GM23338 (cell line): ENCODE measurements at regions not wholly inside any gene's neighbourhood (a gene's known extent, or its start where the extent isn't known, plus 50 kb on each side); places are given as distances from the start of the nearest gene placed in this dataset.

Source experiments
- ATAC-seq: fragments of 200-7000 bp; cut with Tn5 transposase; 3 replicates; pipeline ENCODE4 v1.9.1; 2020
- DNase-seq: peaks from one replicate; pipeline ENCODE4 v3.0.0-alpha.2; 2015; ENCODE audit warnings: low spot score
- H2AFZ ChIP-seq: fragments of 200-600 bp; sonication (generic); 2 replicates; pipeline ENCODE4 v1.8.0; 2016; ENCODE audit warnings: antibody characterized with exemption, mild to moderate bottlenecking, moderate library complexity
- H3F3A ChIP-seq: fragments of 200-600 bp; sonication (generic); replicated peaks from 2 replicates; pipeline ENCODE4 v1.8.0; 2017; ENCODE audit warnings: antibody characterized with exemption, mixed run types, low read depth
- H3K27ac ChIP-seq: fragments of 200-600 bp; sonication (generic); 2 replicates; pipeline ENCODE4 v1.6.1; 2016; ENCODE audit warnings: low read depth
- H3K27me3 ChIP-seq: fragments of 200-600 bp; sonication (generic); 2 replicates; pipeline ENCODE4 v1.8.0; 2016; ENCODE audit warnings: mild to moderate bottlenecking, mixed run types, moderate library complexity; ENCODE audit not compliant: insufficient read depth
- H3K36me3 ChIP-seq: fragments of 200-600 bp; sonication (generic); 2 replicates; pipeline ENCODE4 v1.8.0; 2016; ENCODE audit warnings: mild to moderate bottlenecking; ENCODE audit not compliant: insufficient read depth
- H3K4me1 ChIP-seq: fragments of 200-600 bp; sonication (generic); 2 replicates; pipeline ENCODE4 v1.8.0; 2016; ENCODE audit warnings: mild to moderate bottlenecking, moderate library complexity; ENCODE audit not compliant: insufficient read depth
- H3K4me2 ChIP-seq: fragments of 200-600 bp; sonication (generic); 2 replicates; pipeline ENCODE4 v1.7.1; 2017; ENCODE audit warnings: mixed run types
- H3K4me3 ChIP-seq: fragments of 200-600 bp; sonication (generic); 2 replicates; pipeline ENCODE4 v1.6.1; 2016; ENCODE audit warnings: mixed run types
- H3K79me2 ChIP-seq: fragments of 200-600 bp; sonication (generic); replicated peaks from 2 replicates; pipeline ENCODE4 v1.8.0; 2017; ENCODE audit warnings: mild to moderate bottlenecking; ENCODE audit not compliant: insufficient read depth
- H3K9me2 ChIP-seq: fragments of 200-600 bp; sonication (generic); 2 replicates; pipeline ENCODE4 v1.8.0; 2017; ENCODE audit not compliant: insufficient read depth
- H4K20me1 ChIP-seq: fragments of 200-600 bp; sonication (generic); replicated peaks from 2 replicates; pipeline ENCODE4 v1.8.0; 2017; ENCODE audit warnings: mild to moderate bottlenecking; ENCODE audit not compliant: insufficient read depth
- H3K27ac Mint-ChIP-seq: 2 replicates; pipeline ENCODE4 v1.8.0; 2020; ENCODE audit warnings: inconsistent platforms, mild to moderate bottlenecking, moderate library complexity, mixed read lengths
- H3K27me3 Mint-ChIP-seq: 3 replicates; pipeline ENCODE4 v1.8.0; 2022; ENCODE audit warnings: low read depth, mild to moderate bottlenecking, moderate library complexity, mixed read lengths, inconsistent platforms; ENCODE audit not compliant: insufficient read depth, poor library complexity
- H3K36me3 Mint-ChIP-seq: 3 replicates; pipeline ENCODE4 v1.8.0; 2021; ENCODE audit warnings: low read depth, mild to moderate bottlenecking, inconsistent platforms, moderate library complexity, mixed read lengths
- H3K4me1 Mint-ChIP-seq: 3 replicates; pipeline ENCODE4 v1.8.0; 2020; ENCODE audit warnings: mild to moderate bottlenecking, inconsistent platforms, mixed read lengths
- H3K4me3 Mint-ChIP-seq: 3 replicates; pipeline ENCODE4 v1.8.0; 2021; ENCODE audit warnings: moderate library complexity, mild to moderate bottlenecking, inconsistent platforms, mixed read lengths
- H3K9me3 Mint-ChIP-seq: 3 replicates; pipeline ENCODE4 v1.8.0; 2020; ENCODE audit warnings: moderate library complexity, mild to moderate bottlenecking, inconsistent platforms, mixed read lengths
- CREB1 ChIP-seq: fragments of 250-450 bp; sonication (Bioruptor Pico); IDR thresholded peaks from 2 replicates; pipeline ENCODE4 v1.5.0; 2020; ENCODE audit warnings: low read depth, mild to moderate bottlenecking, moderate library complexity
- CTCF ChIP-seq, 2 experiments: fragments of 200-600 bp in 1 of 2; sonication (generic) in 1 of 2; conservative IDR thresholded peaks; 2 replicates each; pipeline versions ENCODE4 v1.5.1 to v1.6.1; 2016 to 2017; ENCODE audit warnings: antibody characterized with exemption in 2 of 2, low read depth in 2 of 2, mild to moderate bottlenecking in 2 of 2, moderate library complexity in 1 of 2
- ETS1 ChIP-seq: IDR thresholded peaks from 2 replicates; pipeline ENCODE4 v1.6.1; 2016; ENCODE audit warnings: antibody characterized with exemption
- EZH2 ChIP-seq: fragments of 200-600 bp; sonication (generic); IDR thresholded peaks from one replicate; pipeline ENCODE4 v1.8.0; 2017; ENCODE audit warnings: antibody characterized with exemption, mild to moderate bottlenecking, low read depth; ENCODE audit not compliant: unreplicated experiment
- EZH2phosphoT487 ChIP-seq: fragments of 200-600 bp; sonication (generic); IDR thresholded peaks from one replicate; pipeline ENCODE4 v1.8.1; 2018; ENCODE audit warnings: antibody characterized with exemption; ENCODE audit not compliant: unreplicated experiment
- JUNB ChIP-seq: IDR thresholded peaks from one replicate; pipeline ENCODE4 v1.6.1; 2016; ENCODE audit warnings: antibody characterized with exemption; ENCODE audit not compliant: unreplicated experiment
- NANOG ChIP-seq: IDR thresholded peaks from 2 replicates; pipeline ENCODE4 v1.6.1; 2016; ENCODE audit warnings: antibody characterized with exemption, borderline replicate concordance
- POLR2AphosphoS5 ChIP-seq: IDR thresholded peaks from 2 replicates; pipeline ENCODE4 v1.6.1; 2016; ENCODE audit warnings: antibody characterized with exemption, low read depth
- REST ChIP-seq: IDR thresholded peaks from one replicate; pipeline ENCODE4 v1.6.1; 2018; ENCODE audit warnings: antibody characterized with exemption; ENCODE audit not compliant: unreplicated experiment
- STAT1 ChIP-seq: IDR thresholded peaks from one replicate; pipeline ENCODE4 v1.6.1; 2016; ENCODE audit warnings: antibody characterized with exemption; ENCODE audit not compliant: unreplicated experiment
- ZNF114 ChIP-seq: fragments of 250-450 bp; sonication (Bioruptor Pico); IDR thresholded peaks from 2 replicates; pipeline ENCODE4 v1.5.0; 2020; ENCODE audit warnings: mild to moderate bottlenecking, moderate library complexity
- ZNF331 ChIP-seq: fragments of 250-450 bp; sonication (Bioruptor Pico); IDR thresholded peaks from 2 replicates; pipeline ENCODE4 v1.5.0; 2020; ENCODE audit warnings: low read depth, mild to moderate bottlenecking, moderate library complexity
- ZNF462 ChIP-seq: fragments of 250-450 bp; sonication (Bioruptor Pico); IDR thresholded peaks from 2 replicates; pipeline ENCODE4 v1.5.0; 2020; ENCODE audit warnings: mild to moderate bottlenecking, moderate library complexity

- no peaks in the 10 kb centered on the region for H3K36me3 Mint-ChIP-seq
These were observed 622.5 kb downstream of the ANKRD50 start for GRCh38 chr4:124090021-124090420.

More at GRCh38 chr4:124090021-124090420, 622.5 kb downstream of the ANKRD50 start:
- no peak for ATAC-seq
- Mint-ChIP-seq H3K9me3 (no peaks in the 10 kb centered on the region), H3K4me3 (no peak overlapping the region), H3K27ac (no peak overlapping the region), H3K4me1 (peaks cover 6% of the 10 kb centered on the region; the same call in 2 of the 3 replicates), H3K27me3 (no peaks in the 10 kb centered on the region)
- no peak overlapping the region for H3K4me2 ChIP-seq
- H3F3A ChIP-seq = no peaks in the 10 kb centered on the region
- no peak for DNase-seq
- no peaks in the 10 kb centered on the region for H3K9me2 ChIP-seq
- H3K36me3 ChIP-seq = no peaks in the 10 kb centered on the region
- H2AFZ ChIP-seq = no peak overlapping the region
- no peaks in the 10 kb centered on the region for H3K79me2 ChIP-seq
- H3K4me1 ChIP-seq = no peaks in the 10 kb centered on the region
- TF ChIP-seq EZH2 = no peak
- TF ChIP-seq ZNF462 (CRISPR knock-in tag) = no peak
- no peak for TF ChIP-seq POLR2AphosphoS5
- TF ChIP-seq ETS1 = no peak
- no peak for TF ChIP-seq JUNB
- no peak for TF ChIP-seq CREB1 (CRISPR knock-in tag)
- TF ChIP-seq NANOG = no peak
- TF ChIP-seq EZH2phosphoT487 = no peak
- no peak for TF ChIP-seq CTCF (conservative IDR thresholded peaks at IDR 0.05; ENCODE audit: low read depth in 2 of 2)
- TF ChIP-seq STAT1 = no peak
- TF ChIP-seq REST = no peak
- TF ChIP-seq ZNF114 (CRISPR knock-in tag) = no peak
- no peak for TF ChIP-seq ZNF331 (CRISPR knock-in tag)
- H3K27ac ChIP-seq = no peak overlapping the region
- H3K4me3 ChIP-seq = no peak overlapping the region
- H3K27me3 ChIP-seq = no peaks in the 10 kb centered on the region
- no peaks in the 10 kb centered on the region for H4K20me1 ChIP-seq
